ENCODE measurements at regions not wholly inside any gene's neighbourhood (a gene's known extent, or its start where the extent isn't known, plus 50 kb on each side); places are given as distances from the start of the nearest gene placed in this dataset.

GRCh38 chr12:69065775-69066174 is 132.8 kb upstream of the CPM start:
- DNase-seq = no peak

- no peak for DNase-seq
Observed at GRCh38 chr12:69066492-69067373, 133.8 kb upstream of the CPM start.

DNA sequence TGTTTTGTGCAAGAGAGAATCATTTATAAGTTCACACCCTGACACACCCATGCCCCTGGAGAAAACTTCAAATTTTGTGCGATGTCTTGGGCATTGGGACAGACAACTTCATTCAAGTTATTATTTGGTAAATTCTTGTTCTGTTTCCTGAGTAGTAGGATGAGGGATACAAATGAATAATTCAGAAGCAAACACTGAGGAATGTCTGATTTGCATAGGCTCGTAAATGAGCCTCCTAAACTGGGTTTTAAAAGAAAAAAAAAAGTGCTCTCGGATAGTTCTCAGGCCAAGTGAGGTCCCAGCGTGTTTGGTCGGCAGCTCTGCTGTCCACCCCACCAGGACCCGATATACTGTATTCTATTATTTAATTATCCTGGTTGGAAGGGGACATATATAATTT is 134.7 kb upstream of the CPM start:
- no peak for DNase-seq

DNA sequence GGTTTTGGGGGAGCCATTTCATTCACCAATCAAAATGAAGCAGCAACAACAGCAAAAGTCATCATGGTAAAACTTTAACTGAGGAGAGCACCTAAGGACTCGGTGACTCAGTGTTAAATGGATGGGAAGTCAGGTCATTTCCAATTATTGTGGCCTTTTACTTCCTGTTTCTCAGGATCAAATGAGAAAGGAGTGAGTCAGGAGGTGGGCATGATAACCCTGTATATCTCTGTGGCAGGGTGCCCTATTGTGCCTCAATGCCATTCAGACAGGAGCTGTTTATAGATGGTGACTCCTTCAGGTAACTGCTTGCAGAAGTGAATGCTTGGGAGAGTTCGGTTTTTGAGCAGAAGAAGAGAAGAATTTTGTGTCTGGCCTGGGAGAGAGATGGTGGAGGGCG is 135.5 kb upstream of the CPM start:
- DNase-seq = no peak

DNA sequence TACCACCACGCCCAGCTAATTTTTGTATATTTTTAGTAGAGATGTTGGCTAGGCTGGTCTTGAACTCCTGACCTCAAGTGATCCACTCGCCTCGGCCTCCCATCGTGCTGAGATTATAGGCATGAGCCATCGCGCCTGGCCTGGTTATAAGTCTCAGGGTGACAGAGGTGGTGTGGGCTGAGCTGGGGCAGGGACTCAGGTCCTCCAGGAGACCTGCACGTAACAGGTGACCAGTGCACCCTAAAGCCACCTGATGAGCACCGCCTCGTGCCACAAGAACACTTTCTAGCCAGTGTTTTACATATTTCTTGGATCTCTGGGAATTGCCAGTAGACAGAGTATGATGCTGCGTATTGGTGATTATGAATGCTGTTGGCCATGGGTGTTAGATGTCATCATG is 136.5 kb upstream of the CPM start:
- no peak for DNase-seq

GRCh38 chr12:69070319-69071090 is 137.5 kb upstream of the CPM start:
- peak; percentile 24 for DNase-seq

GRCh38 chr12:69071091-69071370 is 138.1 kb upstream of the CPM start:
- DNase-seq = no peak

- DNase-seq = no peak
Observed at GRCh38 chr12:69073035-69073434, 140.1 kb upstream of the CPM start.

DNA sequence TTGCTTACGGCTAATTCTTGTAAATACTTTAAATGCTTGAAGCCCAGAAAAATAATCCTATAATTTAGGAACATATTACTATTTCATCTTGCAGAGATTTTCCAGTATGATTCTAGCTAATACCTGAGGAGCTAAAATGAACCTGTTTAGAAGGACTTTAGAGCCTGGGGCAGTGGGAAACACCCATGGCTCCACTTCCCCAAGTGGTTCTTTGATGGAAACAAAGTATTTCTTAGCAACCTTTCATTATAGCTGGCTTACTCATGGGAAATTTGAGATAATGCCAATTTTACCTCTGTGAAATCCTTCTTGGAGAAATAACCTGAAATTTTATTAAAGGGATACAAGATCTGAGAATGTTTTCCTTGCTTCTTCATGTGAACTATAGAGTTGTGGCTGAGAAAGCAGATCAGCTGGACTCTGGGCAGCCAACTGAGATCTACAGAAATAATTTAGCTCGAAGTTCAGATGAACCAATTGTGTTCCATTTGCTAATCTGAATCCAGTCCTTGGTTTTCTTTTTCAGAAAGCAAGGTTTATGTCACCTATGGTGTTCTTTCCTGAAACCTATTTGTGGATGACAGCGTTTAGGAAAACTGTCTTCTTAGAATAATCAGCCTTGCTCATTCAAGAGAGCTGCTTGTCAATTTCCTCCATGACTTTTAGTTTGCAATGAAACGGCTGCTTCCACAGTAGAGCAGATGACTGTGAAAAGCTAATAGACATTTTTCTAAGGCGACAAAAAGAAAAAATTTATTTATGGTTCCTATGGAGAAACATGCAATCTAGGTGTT is 141.8 kb upstream of the CPM start:
- DNase-seq = no peak

DNA sequence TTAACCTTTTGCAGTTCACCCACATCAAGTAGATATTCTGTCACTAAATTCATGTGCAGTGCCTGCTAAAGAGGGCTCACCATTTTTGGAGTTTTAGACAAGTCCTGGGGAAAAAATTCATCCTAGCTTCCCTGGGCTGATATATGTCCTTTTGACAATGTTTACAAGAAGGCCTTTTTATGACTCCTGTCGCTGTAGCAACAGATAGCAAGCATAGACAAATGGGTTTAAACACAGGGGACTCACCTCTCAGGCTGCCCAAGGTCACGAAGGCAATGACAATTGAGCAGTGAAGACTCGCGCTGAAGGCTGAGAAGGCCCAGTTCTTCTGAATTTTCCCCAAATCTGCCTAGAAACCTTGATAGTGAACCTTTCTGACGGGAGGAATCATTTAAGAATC is 150.7 kb upstream of the CPM start:
- no peak for DNase-seq

GRCh38 chr12:69084816-69085378 is 151.9 kb upstream of the CPM start:
- no peak for DNase-seq

DNA sequence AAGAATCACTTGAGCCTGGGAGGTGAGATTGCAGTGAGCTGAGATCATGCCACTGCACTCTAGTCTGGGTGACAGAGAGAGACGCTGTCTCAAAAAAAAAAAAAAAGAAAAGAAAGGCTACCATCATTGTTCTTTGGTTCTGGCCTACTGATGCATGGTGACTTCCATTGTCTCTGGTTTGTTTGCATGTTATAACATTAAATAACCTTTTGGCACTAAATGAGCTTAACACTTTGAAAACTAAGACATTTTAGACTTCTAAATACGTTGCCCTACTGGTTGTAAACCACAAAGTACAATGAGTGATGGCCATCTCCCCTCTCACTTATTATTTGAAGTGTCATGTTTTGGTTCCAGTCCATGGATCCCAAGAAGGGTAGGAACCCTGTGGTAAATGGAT is 152.9 kb upstream of the CPM start:
- no peak for DNase-seq

DNA sequence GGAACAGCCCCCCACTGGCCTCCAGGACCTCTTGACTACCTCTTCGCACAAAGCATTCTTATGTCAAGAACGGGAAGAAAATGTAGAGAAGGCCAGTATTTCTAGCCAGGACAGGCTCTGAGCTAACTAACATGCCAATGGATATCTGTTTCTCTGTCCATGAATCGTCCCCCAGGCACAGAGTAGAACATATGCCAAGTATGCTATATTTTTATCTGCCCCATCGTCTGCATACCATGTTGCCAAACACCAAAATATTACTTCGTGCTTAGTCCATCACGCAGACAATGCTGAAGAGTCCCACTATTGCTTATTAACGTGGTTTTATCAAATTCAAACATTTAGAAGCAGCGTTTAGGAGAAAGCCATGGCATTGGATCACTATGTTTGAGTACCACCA is 151.4 kb upstream of the CPSF6 start:
- no peak for DNase-seq

GRCh38 chr12:69090722-69091121 is 148.6 kb upstream of the CPSF6 start:
- DNase-seq = no peak

DNA sequence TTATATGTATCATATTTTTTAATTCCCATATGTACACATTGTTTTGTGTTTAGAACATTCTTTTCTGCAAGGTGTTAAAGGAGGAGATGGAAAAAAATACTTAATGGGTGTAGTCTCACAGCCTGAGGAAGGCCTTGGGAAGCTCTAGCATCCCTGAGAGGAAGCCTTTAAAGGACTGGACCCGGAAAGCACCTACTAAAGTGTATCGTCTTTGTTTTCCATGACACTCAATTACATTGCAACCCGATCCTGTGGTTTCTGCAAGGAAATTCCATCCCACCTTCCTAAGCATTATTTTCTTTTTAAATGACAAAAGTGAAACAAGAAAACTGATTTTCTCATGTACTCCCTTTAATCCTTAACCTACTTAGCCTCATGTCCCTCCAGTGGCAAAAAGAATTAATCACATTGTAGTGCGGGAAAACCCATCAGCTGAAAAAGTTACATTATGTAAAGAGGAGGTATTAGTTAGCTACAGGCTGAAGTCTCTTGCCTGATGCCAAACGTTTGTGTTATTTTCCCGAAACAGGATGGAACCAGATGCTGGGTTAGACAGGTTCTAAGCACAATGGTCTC is 147.8 kb upstream of the CPSF6 start:
- DNase-seq = no peak

DNA sequence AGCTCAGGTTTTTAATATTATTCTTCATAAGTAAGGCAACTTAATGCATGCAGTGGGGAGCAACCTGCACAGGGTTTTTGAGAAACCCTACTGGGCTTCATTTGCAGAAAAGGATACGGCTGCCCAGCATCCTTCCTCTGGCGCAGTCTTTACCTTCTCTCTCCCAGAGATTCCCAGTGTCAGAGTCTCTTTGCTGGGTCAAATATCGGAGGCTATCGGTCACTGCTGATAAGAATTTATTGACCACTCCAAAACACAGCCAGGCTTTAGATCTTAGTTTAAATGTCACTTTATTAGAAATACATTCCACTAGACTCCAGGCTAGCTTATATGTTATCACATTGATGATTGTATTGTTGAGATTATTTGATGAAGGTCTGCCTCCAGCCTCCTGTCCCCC is 147.2 kb upstream of the CPSF6 start:
- DNase-seq = no peak

DNA sequence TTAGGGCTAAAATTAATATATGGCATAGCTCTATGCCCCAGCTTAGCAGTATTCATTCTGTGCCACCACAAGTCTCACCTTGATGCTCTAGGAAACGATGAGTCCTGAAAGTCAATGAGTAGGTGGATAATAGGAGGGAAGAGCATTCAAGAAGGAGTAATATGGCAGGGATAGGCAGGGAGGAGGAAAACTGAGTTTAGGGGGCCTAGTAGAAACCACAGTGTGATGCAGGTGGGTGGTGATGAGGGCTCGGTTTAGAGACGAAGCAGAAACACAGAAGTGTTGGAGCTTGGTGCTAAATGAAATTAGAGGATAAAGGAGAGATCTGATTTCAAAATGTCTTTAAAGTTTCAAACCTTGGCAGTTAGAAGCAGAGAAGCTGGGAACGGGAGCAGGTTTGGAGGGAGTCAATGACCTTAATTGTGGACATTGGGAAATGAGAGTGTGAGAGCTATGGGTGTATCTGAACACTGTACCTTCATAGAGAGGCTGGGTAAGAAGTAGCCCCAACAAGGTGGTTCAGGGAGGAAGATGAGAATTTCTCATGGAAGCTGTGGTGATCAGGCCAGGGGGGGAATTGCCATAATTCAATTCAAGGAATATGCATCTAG is 144.7 kb upstream of the CPSF6 start:
- no peak for DNase-seq

- no peak for DNase-seq
Observed at GRCh38 chr12:69095765-69096477, 143.4 kb upstream of the CPSF6 start.

DNA sequence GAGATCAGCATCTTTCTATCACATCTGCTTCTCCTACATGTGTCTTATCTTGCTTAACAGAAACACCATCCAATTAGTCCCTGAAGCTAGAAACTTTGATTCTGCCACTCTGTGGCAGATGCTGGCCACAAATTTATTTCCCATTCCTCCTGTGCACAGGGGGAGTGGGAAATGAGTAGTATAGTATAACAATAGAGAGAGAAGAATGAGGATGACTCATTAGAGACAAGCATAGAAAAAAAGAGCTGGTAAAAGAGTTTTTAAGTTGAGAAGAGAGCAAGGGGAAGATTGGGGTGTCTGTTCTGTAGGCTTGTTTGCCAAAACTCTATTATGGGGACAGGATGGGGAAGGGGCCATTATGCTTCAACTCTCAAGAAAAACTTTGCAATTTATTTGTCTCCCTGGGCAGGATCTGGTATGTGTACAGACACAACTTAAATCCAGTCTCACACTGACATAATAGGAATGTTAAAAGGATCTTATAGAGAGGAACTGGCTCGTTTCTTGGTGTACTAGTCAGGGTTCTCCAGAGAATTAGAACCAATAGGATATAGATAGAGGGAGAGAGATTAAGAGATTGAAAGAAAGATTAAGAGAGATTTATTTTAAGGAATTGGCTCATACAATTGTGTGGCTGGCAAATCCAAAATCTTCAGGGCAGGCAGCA is 142.6 kb upstream of the CPSF6 start:
- no peak for DNase-seq

DNA sequence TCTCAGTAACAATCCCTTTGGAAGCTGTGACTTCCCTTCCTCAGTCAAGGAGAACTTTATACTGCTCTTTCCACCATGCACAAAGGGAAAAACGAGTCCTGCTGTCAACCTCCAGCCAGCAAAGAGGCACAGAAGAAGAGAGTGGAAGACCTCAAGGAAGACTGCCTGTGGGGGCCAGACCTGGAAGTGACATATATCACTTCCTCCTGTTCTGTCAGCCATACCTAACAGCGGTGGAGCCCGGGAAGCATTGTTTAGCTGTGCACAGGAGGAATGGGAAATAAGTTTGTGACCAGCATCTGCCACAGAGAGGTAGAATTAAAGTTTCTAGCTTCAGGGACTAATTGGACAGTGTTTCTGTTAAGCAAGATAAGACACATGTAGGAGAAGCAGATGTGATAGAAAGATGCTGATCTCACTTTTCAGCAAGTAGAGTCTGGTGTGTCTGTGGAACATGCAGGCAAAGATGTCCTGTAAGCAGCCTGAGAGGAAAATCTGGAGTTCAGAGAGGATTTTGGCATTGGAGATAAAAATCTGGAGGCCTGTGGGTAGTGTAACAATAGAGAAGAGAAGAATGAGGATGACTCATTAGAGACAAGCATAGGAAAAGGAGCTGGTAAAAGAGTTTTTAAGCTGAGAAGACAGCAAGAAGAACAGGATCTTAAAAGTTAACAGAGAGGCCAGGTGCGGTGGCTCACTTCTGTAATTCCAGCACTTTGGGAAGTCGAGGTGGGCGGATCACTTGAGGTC is 141.6 kb upstream of the CPSF6 start:
- no peak for DNase-seq

All from 8988T (cell line).